ENCODE measurements at regions not wholly inside any gene's neighbourhood (a gene's known extent, or its start where the extent isn't known, plus 50 kb on each side); places are given as distances from the start of the nearest gene placed in this dataset.

DNA sequence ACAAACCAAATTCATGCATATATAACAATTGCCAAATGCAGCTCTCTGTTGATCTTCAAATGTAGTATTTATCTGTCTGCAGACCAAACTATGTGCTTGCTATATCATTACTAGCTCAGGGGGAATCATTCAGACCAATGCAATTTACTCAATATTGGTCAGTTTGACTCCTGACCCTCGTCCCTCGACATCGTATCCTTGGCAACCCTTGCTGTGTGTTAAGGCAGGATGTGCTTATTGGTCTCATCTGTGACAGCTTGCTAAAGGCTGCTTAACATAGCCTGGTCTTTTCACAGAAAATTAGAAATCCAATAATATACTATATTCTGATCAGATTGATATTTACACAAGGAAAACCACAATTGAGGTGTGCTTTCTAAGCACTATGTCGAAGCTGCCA is 747.1 kb downstream of the GALR1 start:
- no peak for DNase-seq

DNA sequence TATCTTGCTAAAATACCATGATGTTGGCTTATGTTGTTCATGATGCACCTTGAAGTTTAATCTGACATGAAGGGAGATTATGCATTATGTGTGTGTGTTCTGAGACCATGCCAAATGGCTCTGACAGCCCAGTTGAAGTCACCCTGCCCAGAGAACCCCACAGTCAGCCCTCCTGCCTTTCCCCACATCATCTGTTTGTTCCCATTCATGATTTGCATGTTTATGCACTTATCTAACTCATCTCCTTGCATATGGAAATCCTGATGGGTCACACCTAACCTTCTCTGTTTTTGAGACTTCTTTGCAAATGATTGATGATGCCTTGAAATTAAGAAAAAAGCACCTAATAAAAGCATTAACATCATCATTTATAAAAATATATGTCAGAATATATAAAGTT is 752.2 kb downstream of the GALR1 start:
- DNase-seq = no peak

DNA sequence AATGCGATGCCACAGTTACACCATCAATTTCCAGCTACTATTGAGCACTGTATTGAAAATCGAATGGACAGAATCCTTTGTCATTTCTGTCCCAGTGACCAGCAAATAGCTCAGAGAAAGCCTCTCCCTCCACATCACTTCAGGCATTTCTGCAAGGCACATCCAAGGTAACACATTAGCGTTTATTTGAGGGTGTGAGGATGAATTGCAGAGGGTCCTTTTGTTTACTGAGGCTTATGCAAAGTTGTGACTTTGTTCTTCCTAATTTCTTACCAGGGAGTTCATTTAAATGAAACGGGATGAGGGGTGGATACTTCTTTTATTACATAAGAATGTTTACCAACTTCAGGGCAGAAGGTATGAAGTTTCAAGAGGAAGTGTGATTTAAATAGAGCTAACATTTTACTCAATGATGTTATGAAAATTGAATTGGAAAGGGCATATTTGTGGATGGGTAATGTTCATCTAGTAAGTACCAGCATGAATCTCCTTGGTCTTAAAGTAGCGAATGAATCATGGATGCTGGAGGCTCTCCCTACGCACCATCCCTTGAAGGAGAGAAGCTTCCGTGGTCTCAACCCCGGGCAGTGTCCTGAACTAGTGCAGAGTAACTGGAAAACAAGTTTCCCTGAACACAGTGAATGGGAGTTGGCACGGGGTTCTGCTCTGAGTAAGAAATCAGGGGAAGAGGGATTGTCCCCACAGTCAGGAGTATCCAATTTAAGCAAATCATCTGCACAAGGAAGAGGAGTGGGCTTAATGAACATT is 756.5 kb downstream of the GALR1 start:
- DNase-seq = no peak

DNA sequence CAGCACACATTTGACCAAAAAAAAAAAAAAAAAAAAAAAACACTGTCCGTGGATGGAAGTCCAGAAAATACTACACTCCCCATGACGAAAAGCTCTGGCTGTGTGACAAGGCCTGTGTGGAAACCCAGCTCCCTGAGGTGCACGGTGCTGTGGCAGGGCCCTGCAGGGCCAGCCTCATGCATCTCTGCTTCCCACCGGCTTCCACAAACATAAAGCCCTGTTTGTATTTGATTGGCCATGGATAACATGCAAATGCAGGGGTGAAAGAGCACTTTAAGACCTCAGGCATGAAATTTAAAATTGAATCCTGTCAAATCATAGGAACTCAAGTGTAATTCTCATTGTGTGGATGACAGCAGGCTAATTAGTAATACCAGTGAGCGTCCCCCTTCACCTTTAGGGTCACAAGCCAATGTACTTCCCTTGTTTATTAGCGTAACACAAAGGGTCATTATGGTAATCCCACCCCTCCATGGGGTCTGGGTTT is 757.2 kb downstream of the GALR1 start:
- DNase-seq = no peak

DNA sequence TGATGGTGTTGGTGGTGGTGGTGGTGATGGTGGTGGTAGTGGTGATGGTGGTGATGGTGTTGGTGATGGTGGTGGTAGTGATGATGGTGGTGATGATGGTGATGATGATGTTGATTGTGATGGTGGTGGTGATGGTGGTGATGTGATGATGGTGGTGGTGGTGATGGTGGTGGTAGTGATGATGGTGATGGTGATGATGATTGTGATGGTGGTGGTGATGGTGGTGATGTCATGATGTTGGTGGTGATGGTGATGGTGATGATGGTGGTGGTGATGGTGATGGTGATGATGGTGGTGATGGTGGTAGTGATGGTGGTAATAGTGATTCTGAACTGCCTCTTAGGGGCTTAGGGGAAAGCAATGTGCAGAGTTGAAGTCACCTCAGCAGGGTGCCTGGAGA is 760.7 kb downstream of the GALR1 start:
- DNase-seq = no peak

DNA sequence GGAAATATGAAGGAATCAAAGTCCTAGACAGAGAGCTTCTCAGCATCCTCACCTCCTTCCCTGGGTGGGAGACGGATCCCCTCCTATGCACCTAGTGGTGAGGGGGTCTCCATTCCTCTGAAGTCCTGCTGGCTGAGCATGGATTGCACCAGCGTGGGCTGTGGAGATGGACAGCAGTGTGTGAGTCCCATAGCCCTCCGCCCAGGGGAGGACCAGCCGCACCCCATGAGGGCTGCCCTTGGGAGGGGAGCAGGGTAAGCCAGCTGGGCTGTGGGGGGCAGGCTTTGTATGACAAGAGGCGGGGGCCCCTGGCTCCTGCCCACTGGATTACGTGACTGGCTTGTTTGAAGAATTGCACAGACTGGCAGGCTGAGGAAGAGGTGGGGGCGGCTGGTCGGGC is 768.2 kb downstream of the GALR1 start:
- no peak for DNase-seq

DNA sequence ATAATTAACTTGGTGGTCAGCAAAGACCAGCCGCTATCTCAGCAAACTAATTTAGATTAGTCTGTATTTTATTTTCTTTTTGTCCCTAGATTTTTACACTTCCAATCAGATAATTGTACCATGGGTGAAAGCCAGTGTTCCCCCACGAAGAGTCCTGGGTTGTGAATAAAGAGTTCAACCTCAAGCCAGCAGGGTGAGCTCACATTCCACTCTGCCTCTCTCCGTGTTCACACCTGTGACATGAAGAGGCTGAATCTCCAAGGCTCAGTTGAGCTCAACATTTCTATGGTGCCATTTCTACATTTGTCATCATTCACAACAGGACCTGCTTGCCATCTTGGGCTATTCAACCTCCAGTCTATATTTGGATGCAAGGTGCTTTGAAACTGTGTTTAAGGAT is 771.5 kb downstream of the GALR1 start:
- DNase-seq = no peak

DNA sequence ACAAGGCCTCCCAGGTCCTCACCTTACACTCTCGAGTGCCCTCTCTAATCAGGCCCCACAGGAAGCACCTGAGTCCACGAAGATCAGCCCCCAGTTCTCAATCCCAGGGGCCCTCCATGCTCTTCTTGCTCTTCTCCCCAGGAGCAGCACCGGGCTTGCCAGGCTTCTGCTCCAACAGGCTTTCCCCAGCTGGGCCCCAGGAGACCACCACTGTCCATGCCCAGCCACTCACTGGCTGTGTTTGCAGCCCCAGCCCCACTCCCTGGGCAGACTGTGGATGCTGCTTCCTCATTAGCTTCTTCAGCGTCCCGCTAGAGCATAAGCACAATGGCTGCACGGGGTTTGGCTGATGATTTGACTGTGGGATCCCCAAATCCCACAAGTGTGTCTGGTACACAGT is 781.9 kb downstream of the GALR1 start:
- DNase-seq = no peak

DNA sequence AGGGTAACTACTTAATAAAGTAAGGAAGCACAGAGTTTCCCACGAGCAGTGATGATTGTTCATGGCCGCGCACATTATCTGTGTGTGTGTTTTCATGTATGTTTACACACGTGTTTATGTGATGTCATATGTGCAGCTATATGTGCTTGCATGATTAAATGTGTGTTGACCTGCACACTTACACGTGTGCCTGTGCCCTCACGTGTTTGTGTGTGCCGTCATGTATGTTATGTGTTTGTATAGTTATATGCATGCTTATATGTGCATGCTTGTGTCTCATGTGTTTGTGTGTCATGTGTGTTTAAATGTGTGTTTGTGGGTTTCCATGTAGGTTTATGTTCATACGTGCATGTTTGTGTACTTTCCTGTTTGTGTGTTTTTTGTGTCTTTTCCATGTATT is 782.3 kb downstream of the GALR1 start:
- DNase-seq = no peak

DNA sequence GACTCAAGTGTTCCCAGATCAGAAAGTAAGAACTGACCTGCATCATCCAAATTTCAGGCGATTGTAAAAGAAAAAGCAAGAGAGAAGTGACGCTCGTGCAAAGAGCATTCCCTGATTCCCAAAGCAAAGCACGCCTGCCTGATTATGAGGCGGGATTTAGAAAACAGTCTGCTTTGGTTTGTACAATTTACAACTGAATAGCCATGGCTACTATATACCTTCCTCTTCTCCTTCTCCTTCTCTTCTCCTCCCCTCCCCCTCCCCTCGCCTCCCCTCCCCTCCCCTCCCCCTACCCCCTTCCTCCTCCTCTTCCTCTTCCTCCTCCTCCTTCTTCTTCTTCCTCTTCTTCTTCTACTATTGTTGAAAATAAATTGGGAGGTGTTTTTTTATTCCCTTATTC is 782.9 kb downstream of the GALR1 start:
- DNase-seq = no peak

DNA sequence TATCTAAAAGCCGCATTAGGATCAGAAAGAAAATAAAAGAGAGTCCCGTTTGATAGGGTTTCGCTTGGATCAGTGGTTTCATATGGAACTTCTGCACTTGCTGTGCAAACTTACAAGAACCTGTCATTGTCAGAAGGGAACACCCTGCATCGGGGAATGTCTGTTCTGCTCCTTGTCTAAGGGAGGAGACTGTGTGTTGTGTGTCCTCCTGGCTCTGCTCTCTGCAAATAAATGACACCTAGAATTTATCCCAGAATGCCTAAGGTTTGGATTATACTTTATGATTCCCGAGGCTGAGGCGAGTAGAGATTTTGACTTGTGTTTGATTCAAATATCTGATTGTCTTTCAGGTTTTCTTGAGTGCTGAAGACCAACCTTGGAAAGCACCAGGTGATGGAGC is 785.1 kb downstream of the GALR1 start:
- no peak for DNase-seq

DNA sequence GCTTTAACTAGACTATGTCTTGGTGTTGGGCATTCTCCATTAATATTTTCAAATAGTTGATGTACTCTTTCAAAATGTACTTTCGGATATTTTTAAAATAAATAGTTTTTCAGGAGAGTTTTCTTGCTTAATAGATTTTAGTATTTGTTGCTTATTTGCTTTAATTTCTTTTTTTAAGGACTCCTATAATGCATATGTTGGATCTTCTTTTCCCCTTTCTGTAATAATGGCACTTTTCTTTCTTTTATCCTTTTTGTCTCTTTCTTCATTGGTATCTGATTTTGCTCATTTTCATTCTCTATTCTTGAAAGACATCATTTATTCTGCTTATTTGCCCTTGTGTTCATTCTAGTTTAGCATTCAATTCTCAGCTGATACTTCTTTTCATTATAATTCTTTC is 791.6 kb downstream of the GALR1 start:
- DNase-seq = no peak

DNA sequence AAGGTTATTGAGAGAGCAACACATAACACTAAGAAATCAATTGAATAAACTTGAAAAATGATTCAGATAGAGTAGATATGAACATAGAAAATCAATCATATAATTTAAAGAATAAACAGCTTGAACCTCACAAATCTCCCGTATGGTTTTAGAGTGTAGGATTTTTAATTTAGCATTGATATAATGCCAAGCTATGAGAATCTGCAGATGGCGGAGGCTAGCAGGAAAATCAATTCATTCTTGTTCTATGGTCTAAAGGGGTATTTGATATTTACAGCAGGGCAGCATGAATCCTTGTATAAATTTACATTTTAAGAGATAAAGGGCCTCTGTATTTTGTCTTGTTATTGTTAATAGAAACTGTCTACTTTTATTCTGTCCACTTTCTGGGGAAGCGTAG is 797.0 kb downstream of the GALR1 start:
- DNase-seq = no peak

DNA sequence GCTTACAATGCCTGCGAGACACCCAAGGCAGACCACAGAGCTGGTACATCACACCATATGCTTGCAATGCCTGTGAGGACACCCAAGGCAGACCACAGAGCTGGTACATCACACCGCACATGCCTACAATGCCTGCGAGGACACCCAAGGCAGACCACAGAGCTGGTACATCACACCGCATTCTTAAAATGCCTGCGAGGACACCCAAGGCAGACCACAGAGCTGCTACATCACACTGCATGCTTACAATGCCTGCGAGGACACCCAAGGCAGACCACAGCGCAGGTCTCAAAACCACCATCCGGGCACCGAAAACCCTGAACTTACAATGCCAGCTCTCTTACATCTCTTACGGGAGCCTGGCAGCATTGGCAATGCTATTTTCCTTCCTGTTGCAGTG is 799.6 kb downstream of the GALR1 start:
- no peak for DNase-seq

DNA sequence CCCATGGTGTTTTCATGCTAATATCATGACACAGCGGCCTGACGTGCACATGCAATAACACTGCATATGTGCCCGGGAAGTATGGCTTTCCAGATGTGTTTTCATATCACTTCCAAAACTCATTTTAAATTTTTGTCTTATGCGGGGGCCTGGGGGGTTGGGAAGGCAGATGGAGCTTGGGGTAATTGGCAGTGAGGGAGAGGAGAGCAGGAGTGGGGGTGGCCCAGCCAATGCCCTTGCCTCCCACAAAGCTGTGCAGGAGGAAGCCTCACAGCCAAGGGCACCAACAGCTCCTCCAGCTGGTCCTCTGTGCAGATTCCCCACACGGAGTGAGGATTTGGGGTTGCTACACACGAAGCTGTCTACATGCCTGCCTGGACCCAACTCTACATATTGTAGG is 805.2 kb downstream of the GALR1 start:
- DNase-seq = no peak

DNA sequence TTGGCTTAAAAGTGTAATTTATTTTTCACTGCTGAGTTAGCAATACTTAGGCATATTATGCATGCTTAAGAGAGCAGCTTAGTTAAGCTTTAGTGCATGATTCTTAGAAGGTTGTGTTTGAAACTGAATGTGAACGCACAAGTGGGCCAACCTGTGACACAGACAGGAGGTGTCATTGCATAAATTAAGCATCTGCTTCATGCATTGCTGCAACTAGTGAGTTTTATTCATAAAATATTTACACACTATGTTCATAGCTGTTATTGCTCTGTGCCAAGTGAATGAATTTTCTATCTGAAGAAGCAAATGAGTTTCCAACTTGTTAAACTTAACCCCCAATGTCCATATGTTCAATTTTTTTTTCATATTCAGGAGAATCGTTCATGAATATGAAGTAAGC is 806.4 kb downstream of the GALR1 start:
- DNase-seq = no peak

DNA sequence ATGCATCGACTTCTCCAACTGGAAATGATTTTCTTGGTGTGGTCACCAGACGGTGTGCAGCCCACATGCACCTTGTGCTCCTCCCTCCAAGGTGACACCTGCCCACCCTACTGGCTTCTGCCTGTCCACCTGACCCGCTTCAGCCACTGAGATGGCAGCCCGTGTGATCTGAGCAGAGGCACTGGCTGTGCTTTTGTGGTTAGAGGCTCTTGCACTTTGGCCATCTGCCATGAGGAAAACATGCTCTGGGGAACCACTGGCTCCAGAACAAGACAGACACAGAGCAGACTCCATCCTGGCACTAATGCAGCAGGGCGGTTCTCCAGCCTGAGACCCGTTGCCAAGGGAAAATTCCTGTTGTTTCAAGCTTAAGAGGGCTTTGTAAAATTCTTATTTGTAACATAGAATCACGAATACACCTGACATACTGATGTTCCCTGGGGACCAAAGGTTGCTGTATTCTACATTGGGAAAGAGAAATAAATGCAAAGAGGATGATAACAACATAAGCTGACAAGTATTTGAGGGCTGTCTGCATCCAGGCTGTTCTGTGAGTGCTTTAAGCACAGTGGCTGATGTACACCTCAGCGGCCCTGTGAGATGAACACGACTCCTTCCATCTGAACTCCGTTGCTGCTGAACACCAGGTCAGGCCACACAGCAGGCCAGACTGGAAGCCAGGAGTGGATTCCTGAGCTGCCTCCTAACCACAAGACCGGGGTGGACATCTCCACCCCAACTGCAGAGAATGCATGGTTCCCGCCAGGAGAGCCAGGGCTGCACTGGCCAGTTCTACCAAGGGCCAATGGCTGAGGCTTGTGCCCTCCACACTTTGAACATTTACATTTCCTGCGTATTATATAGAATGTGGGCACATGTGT is 820.4 kb downstream of the GALR1 start:
- no peak for DNase-seq

DNA sequence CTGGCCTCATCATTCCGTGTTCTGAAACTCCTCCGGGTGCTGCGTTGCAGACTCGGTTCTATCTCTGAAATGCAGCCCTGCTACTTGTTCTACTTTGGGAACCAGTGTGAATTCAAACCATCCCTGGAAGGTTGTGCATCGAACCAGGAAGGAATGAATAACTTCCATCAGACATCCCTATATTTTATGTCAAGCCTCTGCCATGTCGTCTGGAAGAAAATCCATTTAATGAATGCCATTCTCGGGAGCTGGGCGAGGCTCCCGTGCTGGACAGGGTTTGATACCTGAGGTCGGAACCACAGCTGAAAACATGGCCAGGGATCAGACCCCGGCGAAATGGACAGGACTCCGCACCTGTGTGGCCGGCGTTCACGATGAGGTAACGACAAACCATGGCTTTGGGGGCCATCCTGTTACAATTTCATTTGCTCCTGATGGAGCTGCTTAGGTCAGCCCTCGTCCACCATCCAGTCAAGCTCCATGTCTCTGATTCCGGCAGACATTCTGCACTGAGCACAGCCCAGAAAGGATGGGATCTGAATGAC is 821.6 kb downstream of the GALR1 start:
- DNase-seq = no peak

DNA sequence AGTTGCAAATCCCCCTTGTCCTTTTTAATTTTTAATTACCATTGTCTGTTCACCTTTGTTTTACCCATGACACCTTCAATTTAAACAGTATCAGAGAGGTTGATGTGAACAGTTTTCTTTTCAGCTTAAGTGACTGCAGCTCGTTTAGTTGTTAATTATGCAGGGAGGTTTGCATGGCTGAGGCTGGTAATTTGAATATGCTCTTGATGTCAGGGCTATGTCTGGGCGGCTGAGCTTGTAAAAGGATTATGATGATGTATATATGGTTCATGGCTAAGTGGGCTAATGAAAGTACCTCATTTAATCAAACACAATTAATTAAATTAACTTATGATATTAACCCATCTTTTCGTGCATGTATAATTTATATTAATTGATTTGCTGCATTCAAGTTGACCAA is 822.1 kb downstream of the GALR1 start:
- DNase-seq = no peak

DNA sequence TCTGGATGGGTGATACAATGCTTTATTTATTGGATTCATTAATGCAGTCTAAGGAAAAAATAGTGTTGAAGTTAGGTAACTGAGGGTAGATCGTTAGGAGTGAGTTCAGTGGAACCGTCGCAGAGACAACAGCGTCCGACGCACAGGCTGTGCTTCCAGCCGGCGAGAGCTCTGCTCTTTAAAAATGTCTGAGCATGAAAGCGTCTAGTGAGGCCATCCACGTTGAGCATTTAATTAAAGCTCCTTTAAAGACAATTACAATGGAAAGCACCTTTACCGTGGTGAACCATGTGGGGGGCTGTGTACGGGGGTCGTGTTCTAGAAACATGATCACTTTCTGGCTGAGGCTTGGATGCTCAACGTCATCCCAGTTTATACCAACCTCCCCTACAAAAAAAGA is 822.7 kb downstream of the GALR1 start:
- DNase-seq = no peak

DNA sequence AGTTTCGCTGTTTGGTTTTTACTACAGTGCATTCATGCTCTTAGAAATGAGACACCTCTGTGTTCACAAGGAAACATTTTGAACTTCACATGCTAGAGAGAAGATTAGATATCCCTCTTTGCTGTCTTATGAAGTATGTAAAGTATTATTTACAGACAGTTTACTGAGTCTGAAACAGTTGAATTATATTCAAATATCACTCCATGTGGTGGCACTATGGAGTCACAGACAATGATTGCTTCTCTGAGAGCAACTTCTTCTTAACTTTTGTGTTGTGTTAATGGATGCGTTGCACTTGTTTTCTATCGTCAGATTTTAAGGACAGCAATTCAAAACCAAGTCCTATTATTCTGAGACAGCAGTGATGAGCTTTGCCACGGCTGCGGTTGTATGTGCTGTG is 823.6 kb downstream of the GALR1 start:
- no peak for DNase-seq

DNA sequence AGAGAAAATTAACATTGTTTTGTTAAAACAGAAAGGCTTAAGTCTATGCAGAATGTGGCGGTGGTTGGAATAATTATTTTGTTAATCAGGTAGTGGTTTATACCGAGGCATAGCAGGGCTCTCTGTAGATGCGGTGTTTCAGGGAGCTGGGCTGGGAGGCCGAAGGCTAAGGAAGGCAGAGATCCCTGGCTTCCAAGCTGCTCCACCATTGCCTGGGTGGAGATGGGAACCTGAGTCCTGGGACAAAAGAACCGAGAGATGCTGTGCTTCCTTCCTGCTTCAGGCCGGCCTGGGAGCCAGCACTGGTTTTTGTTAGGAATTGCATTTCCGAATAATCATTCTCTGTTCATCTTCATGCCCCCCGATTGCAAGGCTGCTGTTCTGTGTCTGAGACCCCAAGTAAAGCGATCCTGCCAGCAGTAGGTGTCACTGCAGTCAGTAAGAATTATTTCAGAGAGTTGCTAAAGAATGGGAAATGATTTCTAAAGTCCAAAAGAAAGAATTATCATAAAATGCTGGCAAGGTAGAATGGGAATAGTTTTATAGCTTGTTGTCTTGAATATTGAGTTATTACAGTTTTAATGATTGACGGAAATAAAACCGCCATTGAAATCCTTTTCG is 824.9 kb downstream of the GALR1 start:
- no peak for DNase-seq

DNA sequence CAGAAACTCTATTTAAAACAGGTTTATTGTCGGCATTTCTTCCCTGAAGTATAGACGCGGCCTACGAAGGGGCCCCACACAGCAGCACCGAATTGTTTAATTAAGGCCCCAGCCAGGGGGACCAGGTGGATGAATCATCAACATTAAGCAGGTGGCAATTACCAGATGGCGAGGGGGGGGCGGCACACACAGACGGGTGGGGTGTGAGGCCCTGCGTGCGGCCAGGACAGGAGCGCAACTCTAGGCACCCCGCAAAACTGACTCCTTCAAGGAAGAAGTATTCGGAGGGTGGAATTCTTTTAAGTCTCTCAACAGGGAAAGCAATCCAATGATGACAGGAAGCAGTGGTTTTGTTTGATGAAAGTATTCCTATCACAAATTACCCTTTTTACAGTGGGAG is 830.4 kb downstream of the GALR1 start:
- no peak for DNase-seq

Data from T-helper 2 cell (primary cell).